H1 (cell line): ENCODE measurements at regions not wholly inside any gene's neighbourhood (a gene's known extent, or its start where the extent isn't known, plus 50 kb on each side); places are given as distances from the start of the nearest gene placed in this dataset.

ENCODE experiments used
- CTCF ChIA-PET: fragments of 300-600 bp; sonication (Branson Sonifier 250); formaldehyde crosslinking; loops from one replicate; lab custom pipeline; 2021; ENCODE audit not compliant: partially characterized antibody; lab: Charles Lee
- POLR2A ChIA-PET: fragments of 300-600 bp; sonication (Branson Sonifier 250); formaldehyde crosslinking; loops from one replicate; lab custom pipeline; 2021; ENCODE audit warnings: inconsistent platforms; ENCODE audit not compliant: partially characterized antibody; lab: Charles Lee
- DNase-seq, 2 experiments: peaks; one replicate each; pipeline versions ENCODE4 v3.0.0 to v3.0.0-alpha.2; 2010 to 2022; ENCODE audit warnings: low spot score in 2 of 2, low read depth in 1 of 2, mixed read lengths in 1 of 2
- FAIRE-seq: peaks from 2 replicates; lab custom pipeline; 2011; peaks lifted over from hg19 to GRCh38; lab: Jason Lieb, UNC
- H2AFZ ChIP-seq: 2 replicates; pipeline ENCODE4 v1.8.1; 2012; ENCODE audit warnings: low read length, inconsistent platforms
- H2AK5ac ChIP-seq: 2 replicates; pipeline ENCODE4 v1.6.1; 2013; ENCODE audit warnings: low read depth, low read length
- H2BK120ac ChIP-seq: replicated peaks from 2 replicates; pipeline ENCODE3; 2013; ENCODE audit warnings: low read depth, low read length, inconsistent platforms
- H2BK12ac ChIP-seq: 2 replicates; pipeline ENCODE4 v1.6.1; 2013; ENCODE audit warnings: low read depth, low read length
- H2BK15ac ChIP-seq: 2 replicates; pipeline ENCODE4 v1.6.1; 2013; ENCODE audit warnings: low read length
- H2BK20ac ChIP-seq: 2 replicates; pipeline ENCODE4 v1.6.1; 2013; ENCODE audit warnings: low read length
- H2BK5ac ChIP-seq: 2 replicates; pipeline ENCODE4 v1.6.1; 2013; ENCODE audit warnings: low read depth, low read length
- H3K14ac ChIP-seq: 2 replicates; pipeline ENCODE4 v1.6.1; 2013; ENCODE audit warnings: inconsistent platforms; ENCODE audit not compliant: insufficient read length
- H3K18ac ChIP-seq: 2 replicates; pipeline ENCODE4 v1.6.1; 2013; ENCODE audit warnings: low read length; ENCODE audit errors: extremely low read depth
- H3K23ac ChIP-seq: 2 replicates; pipeline ENCODE4 v1.6.1; 2013; ENCODE audit warnings: inconsistent platforms; ENCODE audit not compliant: insufficient read length
- H3K23me2 ChIP-seq: 2 replicates; pipeline ENCODE4 v1.6.1; 2013; ENCODE audit warnings: low read depth, low read length
- H3K27ac ChIP-seq: 2 replicates; pipeline ENCODE4 v1.6.1; 2011; ENCODE audit warnings: low read depth, low read length, inconsistent platforms
- H3K27me3 ChIP-seq, 4 experiments: replicated peaks in 1 of 4; 1 replicate in 1 of 4; 2 replicates in 3 of 4; pipeline versions ENCODE4 v1.6.1 to v1.8.1; 2011 to 2013; ENCODE audit warnings: low read length in 3 of 4, mild to moderate bottlenecking in 3 of 4, inconsistent platforms in 2 of 4, mixed read lengths in 2 of 4, moderate library complexity in 1 of 4; ENCODE audit not compliant: control insufficient read depth in 3 of 4, insufficient read depth in 3 of 4; ENCODE audit errors: extremely low read depth in 1 of 4
- H3K36me3 ChIP-seq, 4 experiments: 2 replicates each; pipeline versions ENCODE4 v1.6.1 to v1.8.1; 2011 to 2013; ENCODE audit warnings: mild to moderate bottlenecking in 4 of 4, low read length in 3 of 4, moderate library complexity in 2 of 4, control low read depth in 1 of 4, inconsistent platforms in 1 of 4; ENCODE audit not compliant: insufficient read depth in 4 of 4, control insufficient read depth in 2 of 4
- H3K4ac ChIP-seq: replicated peaks from 2 replicates; pipeline ENCODE3; 2013; ENCODE audit warnings: low read length, low read depth, mixed read lengths, inconsistent platforms; ENCODE audit not compliant: insufficient read length
- H3K4me1 ChIP-seq, 4 experiments: replicated peaks in 1 of 4; 1 replicate in 1 of 4; 2 replicates in 3 of 4; pipeline versions ENCODE4 v1.6.1 to v1.8.1; 2011 to 2013; ENCODE audit warnings: low read length in 3 of 4, inconsistent platforms in 2 of 4, mixed read lengths in 1 of 4; ENCODE audit not compliant: insufficient read depth in 4 of 4, control insufficient read depth in 3 of 4
- H3K4me2 ChIP-seq, 2 experiments: 2 replicates each; pipeline versions ENCODE4 v1.6.1 to v1.8.1; 2011 to 2013; ENCODE audit warnings: low read depth in 2 of 2, low read length in 2 of 2, control low read depth in 1 of 2, inconsistent platforms in 1 of 2, mild to moderate bottlenecking in 1 of 2; ENCODE audit not compliant: insufficient read depth in 1 of 2
- H3K4me3 ChIP-seq, 4 experiments: fragments of 200-600, 300-600 bp in 1 of 4; sonication (generic), shearing (Covaris generic), sonication (Bioruptor Twin) in 1 of 4; 2 replicates each; pipeline versions ENCODE4 v1.5.1 to v1.8.1; 2011 to 2016; ENCODE audit warnings: low read length in 4 of 4, low read depth in 3 of 4, control low read depth in 2 of 4, inconsistent platforms in 2 of 4, mild to moderate bottlenecking in 2 of 4, mixed read lengths in 1 of 4, moderate library complexity in 1 of 4; ENCODE audit not compliant: insufficient read depth in 2 of 4; ENCODE audit errors: extremely low read depth in 1 of 4
- H3K56ac ChIP-seq: replicated peaks from 2 replicates; pipeline ENCODE3; 2013; ENCODE audit warnings: low read depth, mild to moderate bottlenecking, mixed read lengths, low read length, inconsistent platforms; ENCODE audit not compliant: insufficient read length
- H3K79me1 ChIP-seq: 2 replicates; pipeline ENCODE4 v1.6.1; 2013; ENCODE audit warnings: low read depth, low read length, control low read depth
- H3K79me2 ChIP-seq, 2 experiments: 2 replicates each; pipeline versions ENCODE4 v1.6.1 to v1.8.1; 2012 to 2013; ENCODE audit warnings: low read length in 2 of 2, mild to moderate bottlenecking in 2 of 2, inconsistent platforms in 1 of 2; ENCODE audit not compliant: insufficient read depth in 2 of 2, control insufficient read depth in 1 of 2
- H3K9ac ChIP-seq, 4 experiments: replicated peaks in 1 of 4; 1 replicate in 1 of 4; 2 replicates in 3 of 4; pipeline versions ENCODE4 v1.6.1 to v1.8.1; 2011 to 2013; ENCODE audit warnings: low read depth in 3 of 4, low read length in 3 of 4, control low read depth in 2 of 4, mild to moderate bottlenecking in 2 of 4, moderate library complexity in 2 of 4, inconsistent platforms in 1 of 4; ENCODE audit errors: extremely low read depth in 1 of 4
- H3K9me3 ChIP-seq, 2 experiments: 2 replicates each; pipeline versions ENCODE4 v1.6.1 to v1.8.1; 2012 to 2013; ENCODE audit warnings: mild to moderate bottlenecking in 2 of 2, moderate library complexity in 2 of 2, control low read depth in 1 of 2, inconsistent platforms in 1 of 2, low read depth in 1 of 2, low read length in 1 of 2, mixed read lengths in 1 of 2; ENCODE audit not compliant: insufficient read depth in 2 of 2
- H4K20me1 ChIP-seq, 2 experiments: replicated peaks in 1 of 2; 2 replicates each; pipeline versions ENCODE3 to v1.8.1; 2011 to 2013; ENCODE audit warnings: inconsistent platforms in 2 of 2, low read length in 2 of 2, mild to moderate bottlenecking in 1 of 2; ENCODE audit not compliant: insufficient read depth in 2 of 2, control insufficient read depth in 1 of 2
- H4K5ac ChIP-seq: 2 replicates; pipeline ENCODE4 v1.6.1; 2013; ENCODE audit warnings: low read length, low read depth, mixed read lengths, inconsistent platforms; ENCODE audit not compliant: insufficient read length
- H4K8ac ChIP-seq: 2 replicates; pipeline ENCODE4 v1.8.0; 2013; ENCODE audit warnings: mild to moderate bottlenecking, moderate library complexity, low read length, inconsistent platforms; ENCODE audit not compliant: insufficient read depth; ENCODE audit errors: extremely low read depth
- H4K91ac ChIP-seq: replicated peaks from 2 replicates; pipeline ENCODE3; 2013; ENCODE audit warnings: low read length, mixed read lengths, inconsistent platforms; ENCODE audit not compliant: insufficient read length
- SP2 ChIP-seq: IDR thresholded peaks from 2 replicates; pipeline ENCODE4 v1.6.1; 2012; ENCODE audit warnings: mild to moderate bottlenecking, low read length, inconsistent platforms
- TAF1 ChIP-seq: IDR thresholded peaks from 2 replicates; pipeline ENCODE4 v1.6.1; 2011; ENCODE audit warnings: mild to moderate bottlenecking, low read depth, low read length
- WGBS, 2 experiments: shearing (Covaris generic) in 1 of 2; methylation state at CpG; one replicate each; pipeline versions ENCODE4 v1.1.6 to v1.1.7; 2013 to 2015; ENCODE audit warnings: low lambda C conversion rate in 2 of 2, mixed read lengths in 2 of 2, inconsistent platforms in 1 of 2, low coverage in 1 of 2, missing lambda C conversion rate in 1 of 2; ENCODE audit not compliant: insufficient replicate concordance in 2 of 2, insufficient coverage in 1 of 2, insufficient read length in 1 of 2; ENCODE audit errors: extremely low coverage in 1 of 2, missing lambda C conversion rate in 1 of 2; 5-methylcytosine and 5-hydroxymethylcytosine counted together
- TF ChIP-seq, protein P1 (sequence below): IDR thresholded peaks from 2 replicates; pipeline ENCODE4 v1.6.1; 2012; ENCODE audit warnings: inconsistent platforms

DNA sequence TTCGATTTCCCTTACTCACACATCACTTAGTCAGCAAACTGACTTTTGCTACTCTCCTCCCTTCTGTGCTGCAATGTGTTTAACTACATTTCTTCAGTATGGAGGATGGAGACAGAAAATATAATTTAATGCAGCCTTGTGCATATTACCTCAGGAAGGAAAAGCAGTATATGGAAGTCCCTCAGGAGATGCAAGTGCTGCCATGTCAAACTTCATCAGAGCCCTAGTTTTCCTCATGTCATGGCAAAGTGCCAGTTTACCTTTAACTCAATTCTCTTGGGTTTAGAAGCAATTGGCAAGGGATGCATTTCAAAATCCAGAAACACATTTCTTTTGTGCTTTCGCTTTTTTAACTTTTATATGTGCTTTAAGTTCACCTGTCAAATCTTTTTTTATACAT is 365.4 kb downstream of the ISL1 start:
- 88% methylated on average over 2 of the region's 2 CpGs; no CpG with 5 or more reads in 1 of the 2 experiments for WGBS, 2 experiments

More for the DNA sequence above, 365.4 kb downstream of the ISL1 start:
- Histone ChIP-seq H3K4me1 (no peaks in the 10 kb centered on the region), H3K4me2 (no peak overlapping the region), H3K4me3 (no peak overlapping the region), H3K79me1 (no peaks in the 10 kb centered on the region), H3K36me3 (no peaks in the 10 kb centered on the region), H3K56ac (no peak overlapping the region), H2BK12ac (no peak overlapping the region), H2BK5ac (no peak overlapping the region), H4K91ac (no peak overlapping the region), H3K27ac (no peak overlapping the region), H3K18ac (no peak overlapping the region), H4K20me1 (no peaks in the 10 kb centered on the region), H4K8ac (no peak overlapping the region), H2BK15ac (no peak overlapping the region), H3K23ac (no peak overlapping the region), H3K27me3 (no peaks in the 10 kb centered on the region), H3K9ac (no peak overlapping the region), H2AK5ac (no peak overlapping the region), H2BK120ac (no peak overlapping the region), H4K5ac (no peak overlapping the region), H3K79me2 (no peaks in the 10 kb centered on the region), H2AFZ (no peak overlapping the region), H2BK20ac (no peak overlapping the region), H3K9me3 (no peaks in the 10 kb centered on the region), H3K14ac (no peak overlapping the region), H3K4ac (no peak overlapping the region), H3K23me2 (no peaks in the 10 kb centered on the region; the same call in 1 of the 2 replicates)
- DNase-seq, result no peak
- TF ChIP-seq TAF1 (no peak), SP2 (no peak)
- TF ChIP-seq, protein P1, sequence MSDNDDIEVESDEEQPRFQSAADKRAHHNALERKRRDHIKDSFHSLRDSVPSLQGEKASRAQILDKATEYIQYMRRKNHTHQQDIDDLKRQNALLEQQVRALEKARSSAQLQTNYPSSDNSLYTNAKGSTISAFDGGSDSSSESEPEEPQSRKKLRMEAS, result no peak
- FAIRE-seq, result no peak
- POLR2A ChIA-PET, result no interaction called here
- CTCF ChIA-PET, result no interaction called here
